H9 (cell line): ENCODE measurements at regions not wholly inside any gene's neighbourhood (a gene's known extent, or its start where the extent isn't known, plus 50 kb on each side); places are given as distances from the start of the nearest gene placed in this dataset.

Experiments
- DNase-seq: peaks from one replicate; pipeline ENCODE4 v3.0.0-alpha.2; 2017
- H2AFZ ChIP-seq: one replicate; pipeline ENCODE4 v1.6.1; 2013; ENCODE audit warnings: mild to moderate bottlenecking, low read length, control low read depth, moderate library complexity
- H2AK5ac ChIP-seq: 2 replicates; pipeline ENCODE4 v1.6.1; 2013; ENCODE audit warnings: low read length, control low read depth, mixed read lengths; ENCODE audit not compliant: insufficient read length
- H2BK120ac ChIP-seq: one replicate; pipeline ENCODE4 v1.6.1; 2013; ENCODE audit warnings: low read depth, mild to moderate bottlenecking, low read length, control low read depth, inconsistent platforms; ENCODE audit not compliant: poor library complexity, severe bottlenecking
- H2BK12ac ChIP-seq: 2 replicates; pipeline ENCODE4 v1.6.1; 2013; ENCODE audit warnings: low read length, control low read depth, mixed read lengths, low read depth; ENCODE audit not compliant: insufficient read length
- H2BK15ac ChIP-seq: 2 replicates; pipeline ENCODE4 v1.6.1; 2013; ENCODE audit warnings: low read depth, low read length, control low read depth
- H2BK20ac ChIP-seq: one replicate; pipeline ENCODE4 v1.6.1; 2013; ENCODE audit warnings: low read depth, mild to moderate bottlenecking, low read length, control low read depth, inconsistent platforms; ENCODE audit not compliant: poor library complexity, severe bottlenecking
- H2BK5ac ChIP-seq: 2 replicates; pipeline ENCODE4 v1.6.1; 2013; ENCODE audit warnings: low read length, control low read depth, mixed read lengths; ENCODE audit not compliant: insufficient read length
- H3K14ac ChIP-seq: 2 replicates; pipeline ENCODE4 v1.6.1; 2013; ENCODE audit warnings: low read length, control low read depth; ENCODE audit not compliant: insufficient read depth
- H3K18ac ChIP-seq: 2 replicates; pipeline ENCODE4 v1.6.1; 2013; ENCODE audit warnings: low read depth, mild to moderate bottlenecking, mixed read lengths, low read length, control low read depth; ENCODE audit not compliant: insufficient read length
- H3K23ac ChIP-seq: 2 replicates; pipeline ENCODE4 v1.6.1; 2013; ENCODE audit warnings: low read length, control low read depth, mixed read lengths, low read depth; ENCODE audit not compliant: insufficient read length
- H3K23me2 ChIP-seq: 2 replicates; pipeline ENCODE4 v1.6.1; 2013; ENCODE audit warnings: low read depth, mild to moderate bottlenecking, mixed read lengths, low read length, control low read depth; ENCODE audit not compliant: insufficient read length, poor library complexity, severe bottlenecking
- H3K27ac ChIP-seq: 2 replicates; pipeline ENCODE4 v1.5.1; 2013; ENCODE audit warnings: low read length, control low read depth, mixed read lengths, low read depth; ENCODE audit not compliant: insufficient read length
- H3K27me3 ChIP-seq: 2 replicates; pipeline ENCODE4 v1.6.1; 2013; ENCODE audit warnings: low read length, control low read depth, inconsistent platforms; ENCODE audit not compliant: insufficient read depth
- H3K4ac ChIP-seq: 2 replicates; pipeline ENCODE4 v1.6.1; 2013; ENCODE audit warnings: low read depth, mild to moderate bottlenecking, control low read depth, inconsistent platforms, low read length, moderate library complexity
- H3K4me1 ChIP-seq: 2 replicates; pipeline ENCODE4 v1.6.1; 2013; ENCODE audit warnings: low read length, control low read depth, inconsistent platforms; ENCODE audit not compliant: insufficient read depth
- H3K4me2 ChIP-seq: 2 replicates; pipeline ENCODE4 v1.6.1; 2013; ENCODE audit warnings: low read length, control low read depth, mixed read lengths; ENCODE audit not compliant: insufficient read length, insufficient read depth
- H3K56ac ChIP-seq: 2 replicates; pipeline ENCODE4 v1.6.1; 2013; ENCODE audit warnings: low read depth, mild to moderate bottlenecking, mixed read lengths, low read length, control low read depth; ENCODE audit not compliant: insufficient read length
- H3K79me1 ChIP-seq: 2 replicates; pipeline ENCODE4 v1.6.1; 2013; ENCODE audit warnings: low read depth, mild to moderate bottlenecking, moderate library complexity, low read length, control low read depth, inconsistent platforms; ENCODE audit not compliant: insufficient read depth, poor library complexity, severe bottlenecking
- H3K79me2 ChIP-seq: 2 replicates; pipeline ENCODE4 v1.6.1; 2013; ENCODE audit warnings: low read length, control low read depth, inconsistent platforms; ENCODE audit not compliant: insufficient read depth
- H3K9ac ChIP-seq: 2 replicates; pipeline ENCODE4 v1.6.1; 2013; ENCODE audit warnings: low read length, control low read depth, mixed read lengths; ENCODE audit not compliant: insufficient read length; ENCODE audit errors: extremely low read depth
- H3K9me3 ChIP-seq: one replicate; pipeline ENCODE4 v1.6.1; 2013; ENCODE audit warnings: low read depth, low read length, inconsistent platforms; ENCODE audit not compliant: control insufficient read depth
- H3T11ph ChIP-seq: one replicate; pipeline ENCODE4 v1.6.1; 2013; ENCODE audit warnings: mild to moderate bottlenecking, low read length, control low read depth, inconsistent platforms
- H4K20me1 ChIP-seq: one replicate; pipeline ENCODE4 v1.6.1; 2013; ENCODE audit not compliant: control insufficient read depth, insufficient read length, insufficient read depth
- H4K5ac ChIP-seq: 2 replicates; pipeline ENCODE4 v1.6.1; 2013; ENCODE audit warnings: low read depth, mild to moderate bottlenecking, mixed read lengths, low read length, control low read depth; ENCODE audit not compliant: insufficient read length
- H4K8ac ChIP-seq: replicated peaks from 2 replicates; pipeline ENCODE4 v1.6.1; 2013; ENCODE audit warnings: low read length, control low read depth, mixed read lengths, low read depth; ENCODE audit not compliant: insufficient read length
- H4K91ac ChIP-seq: 2 replicates; pipeline ENCODE4 v1.6.1; 2013; ENCODE audit warnings: low read depth, mild to moderate bottlenecking, moderate library complexity, mixed read lengths, low read length, control low read depth; ENCODE audit not compliant: insufficient read length
- H3K27ac Mint-ChIP-seq, 3 experiments: 2 replicates in 2 of 3; 3 replicates in 1 of 3; pipeline ENCODE4 v1.8.0; 2020 to 2021; ENCODE audit warnings: mixed read lengths in 3 of 3, mild to moderate bottlenecking in 1 of 3, moderate library complexity in 1 of 3
- H3K27me3 Mint-ChIP-seq: 2 replicates; pipeline ENCODE4 v1.8.0; 2021; ENCODE audit warnings: low read depth, mild to moderate bottlenecking, moderate library complexity, mixed read lengths
- H3K36me3 Mint-ChIP-seq, 3 experiments: 2 replicates in 2 of 3; 3 replicates in 1 of 3; pipeline ENCODE4 v1.8.0; 2020 to 2021; ENCODE audit warnings: low read depth in 3 of 3, mixed read lengths in 3 of 3; ENCODE audit not compliant: insufficient read depth in 1 of 3
- H3K4me1 Mint-ChIP-seq, 2 experiments: 2 replicates each; pipeline ENCODE4 v1.8.0; 2020; ENCODE audit warnings: mixed read lengths in 2 of 2
- H3K4me3 Mint-ChIP-seq, 2 experiments: 2 replicates in 1 of 2; 3 replicates in 1 of 2; pipeline ENCODE4 v1.8.0; 2020 to 2021; ENCODE audit warnings: mild to moderate bottlenecking in 2 of 2, mixed read lengths in 2 of 2, moderate library complexity in 1 of 2
- H3K9me3 Mint-ChIP-seq, 2 experiments: 2 replicates in 1 of 2; 3 replicates in 1 of 2; pipeline ENCODE4 v1.8.0; 2020; ENCODE audit warnings: mild to moderate bottlenecking in 2 of 2, mixed read lengths in 2 of 2, moderate library complexity in 1 of 2
- CTCF ChIP-seq: fragments of 200-600 bp; sonication (generic); conservative IDR thresholded peaks from 3 replicates; pipeline ENCODE4 v1.8.0; 2021; ENCODE audit warnings: antibody characterized with exemption, mild to moderate bottlenecking
- WGBS: extraction: QIAGEN DNeasy Blood & Tissue Kit; methylation state at CpG from one replicate; pipeline ENCODE4 v1.1.7; 2013; ENCODE audit warnings: missing lambda C conversion rate, low lambda C conversion rate, mixed read lengths; ENCODE audit not compliant: insufficient read length; ENCODE audit errors: extremely low coverage; 5-methylcytosine and 5-hydroxymethylcytosine counted together

- Histone ChIP-seq H2BK20ac (no peak overlapping the region), H2BK15ac (no peak overlapping the region), H3K4me1 (no peaks in the 10 kb centered on the region), H2BK5ac (no peak overlapping the region), H3K14ac (no peak overlapping the region), H3K23ac (no peak overlapping the region), H3K4ac (no peak overlapping the region), H3K79me2 (no peaks in the 10 kb centered on the region), H3K79me1 (no peaks in the 10 kb centered on the region), H4K8ac (no peak overlapping the region), H3K27ac (no peak overlapping the region), H4K5ac (no peak overlapping the region), H3K56ac (no peak overlapping the region), H3K9ac (no peak overlapping the region), H2AK5ac (no peak overlapping the region), H2BK120ac (no peak overlapping the region), H3K4me2 (no peak overlapping the region), H3K23me2 (no peaks in the 10 kb centered on the region), H3K27me3 (no peaks in the 10 kb centered on the region), H3K18ac (no peak overlapping the region), H3K9me3 (no peaks in the 10 kb centered on the region), H4K20me1 (no peaks in the 10 kb centered on the region), H2BK12ac (no peak overlapping the region), H3T11ph (no peak overlapping the region), H4K91ac (no peak overlapping the region), H2AFZ (no peak overlapping the region)
- Mint-ChIP-seq H3K36me3 (no peaks in the 10 kb centered on the region), H3K27me3 (no peaks in the 10 kb centered on the region), H3K4me3 (no peak overlapping the region), H3K27ac (no peak overlapping the region), H3K4me1 (peaks cover 0 to 3% of the 10 kb centered on the region in 2 experiments; a peak in 1 of 4 replicates), H3K9me3 (peaks cover 0 to 3% of the 10 kb centered on the region in 2 experiments; a peak in 1 of 5 replicates)
- TF ChIP-seq CTCF: no peak
- no peak for DNase-seq
- no CpG with 5 or more reads among the region's 2 CpGs for WGBS
These were observed 196.9 kb upstream of the BANK1 start for GRCh38 chr4:101593666-101594065.
